DND-41 (cell line): ENCODE measurements at regions not wholly inside any gene's neighbourhood (a gene's known extent, or its start where the extent isn't known, plus 50 kb on each side); places are given as distances from the start of the nearest gene placed in this dataset.

Experiments
- CTCF ChIP-seq: IDR thresholded peaks from 2 replicates; pipeline ENCODE4 v1.5.1; 2012; ENCODE audit warnings: borderline replicate concordance, low read length, moderate library complexity, mild to moderate bottlenecking; ENCODE audit not compliant: poor library complexity, severe bottlenecking; ENCODE audit errors: extremely low read depth
- EZH2 ChIP-seq: IDR thresholded peaks from 3 replicates; pipeline ENCODE4 v1.6.1; 2012; ENCODE audit warnings: borderline replicate concordance, low read depth, mild to moderate bottlenecking, moderate library complexity, low read length, inconsistent platforms; ENCODE audit not compliant: severe bottlenecking

DNA sequence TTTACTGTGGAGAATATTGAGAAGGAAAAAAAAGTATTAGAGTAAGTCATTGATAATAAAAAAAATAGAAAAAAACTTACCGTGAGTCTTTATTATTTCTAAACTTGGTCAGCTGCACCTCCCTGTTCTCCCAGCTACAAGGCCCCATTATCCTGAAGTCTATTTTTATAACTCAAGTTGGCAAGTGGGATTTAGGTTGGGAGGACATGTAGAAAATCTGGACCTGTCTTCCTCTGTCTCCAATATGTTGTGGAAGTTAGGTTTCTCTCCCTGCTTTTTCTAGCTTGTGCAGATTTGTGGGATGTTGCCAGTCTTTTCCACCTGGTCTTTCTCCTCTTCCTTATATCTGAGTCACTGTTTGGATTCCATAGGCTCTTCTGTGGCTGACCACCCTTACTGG is 361.4 kb downstream of the HLX start:
- TF ChIP-seq CTCF (no peak), EZH2 (no peak)
